Forelimb muscle (tissue), 1 donor: ENCODE measurements at regions not wholly inside any gene's neighbourhood (a gene's known extent, or its start where the extent isn't known, plus 50 kb on each side); places are given as distances from the start of the nearest gene placed in this dataset.
A peak's percentile ranks its signal among the peaks of the same experiment; 100 is the strongest.

ENCODE experiments used
- DNase-seq: peaks from one replicate; pipeline ENCODE4 v3.0.0-alpha.2; 2013; ENCODE audit warnings: low read depth

- DNase-seq: no peak
Observed at GRCh38 chr16:65446427-65446826, 324.6 kb upstream of the CDH11 start.

- no peak for DNase-seq
Observed at GRCh38 chr16:65445313-65446260, 323.7 kb upstream of the CDH11 start.

GRCh38 chr16:65441501-65441900, 319.6 kb upstream of the CDH11 start:
- DNase-seq: no peak

GRCh38 chr16:65429504-65430181, 307.8 kb upstream of the CDH11 start:
- no peak for DNase-seq

GRCh38 chr16:65426484-65426883, 304.6 kb upstream of the CDH11 start:
- no peak for DNase-seq

- DNase-seq: no peak
Observed at GRCh38 chr16:65422934-65423333, 301.1 kb upstream of the CDH11 start.

GRCh38 chr16:65421596-65421995, 299.7 kb upstream of the CDH11 start:
- no peak for DNase-seq

- DNase-seq: no peak
Observed at GRCh38 chr16:65418435-65418834, 296.6 kb upstream of the CDH11 start.

- DNase-seq: no peak
Observed at GRCh38 chr16:65415460-65415859, 293.6 kb upstream of the CDH11 start.

GRCh38 chr16:65414284-65414984, 292.6 kb upstream of the CDH11 start:
- DNase-seq: no peak

GRCh38 chr16:65413861-65414260, 292.0 kb upstream of the CDH11 start:
- DNase-seq: no peak

GRCh38 chr16:65410801-65411200, 288.9 kb upstream of the CDH11 start:
- DNase-seq: no peak

GRCh38 chr16:65409510-65409909, 287.6 kb upstream of the CDH11 start:
- DNase-seq: no peak

GRCh38 chr16:65406933-65407332, 285.1 kb upstream of the CDH11 start:
- no peak for DNase-seq

- no peak for DNase-seq
Observed at GRCh38 chr16:65406116-65406515, 284.3 kb upstream of the CDH11 start.

- DNase-seq: peak; percentile 20
Observed at GRCh38 chr16:65394281-65394680, 272.4 kb upstream of the CDH11 start.

- no peak for DNase-seq
Observed at GRCh38 chr16:65392806-65393565, 271.1 kb upstream of the CDH11 start.

- DNase-seq: no peak
Observed at GRCh38 chr16:65388592-65388991, 266.7 kb upstream of the CDH11 start.

GRCh38 chr16:65386672-65387071, 264.8 kb upstream of the CDH11 start:
- DNase-seq: no peak

- no peak for DNase-seq
Observed at GRCh38 chr16:65384441-65384840, 262.6 kb upstream of the CDH11 start.

GRCh38 chr16:65377195-65377594, 255.3 kb upstream of the CDH11 start:
- DNase-seq: no peak

- no peak for DNase-seq
Observed at GRCh38 chr16:65376601-65377000, 254.7 kb upstream of the CDH11 start.
